ENCODE measurements at regions not wholly inside any gene's neighbourhood (a gene's known extent, or its start where the extent isn't known, plus 50 kb on each side); places are given as distances from the start of the nearest gene placed in this dataset.

- CTCF ChIA-PET: interaction anchor here (1.1 kb wide), 1 partner anchor 444 kb away, joined by 4 read pairs; no protein-coding TSS in a partner anchor
- no peak overlapping the region for H3K4me3 ChIP-seq (ENCODE audit: low read depth in 2 of 2, low read length in 1 of 2)
These were observed 443.0 kb downstream of the GADD45G start for GRCh38 chr9:90047828-90048227.

GRCh38 chr9:90052366-90052765 is 447.6 kb downstream of the GADD45G start:
- no peaks in the 10 kb centered on the region for H3K27me3 ChIP-seq (ENCODE audit: insufficient read depth)
- H3K4me2 ChIP-seq: no peak overlapping the region
- no peak overlapping the region for H2AFZ ChIP-seq (ENCODE audit: low read depth)
- CTCF ChIA-PET: interaction anchor here (0.7 to 1.4 kb wide), 8 partner anchors 8 to 458 kb away, joined by 3 to 7 read pairs (median 4); no protein-coding TSS in a partner anchor
- no peaks in the 10 kb centered on the region for H3F3A ChIP-seq (replicated peaks; ENCODE audit: insufficient read depth)
- DNase-seq: no peak
- TF ChIP-seq GATA2 (CRISPR knock-in tag; IDR thresholded peaks at IDR 0.05): no peak
- no peak for TF ChIP-seq TCF12 (IDR thresholded peaks at IDR 0.05)
- TF ChIP-seq ELF1 (IDR thresholded peaks at IDR 0.05): no peak
- TF ChIP-seq CTCF (IDR thresholded peaks at IDR 0.05): no peak
- TF ChIP-seq, protein P1, sequence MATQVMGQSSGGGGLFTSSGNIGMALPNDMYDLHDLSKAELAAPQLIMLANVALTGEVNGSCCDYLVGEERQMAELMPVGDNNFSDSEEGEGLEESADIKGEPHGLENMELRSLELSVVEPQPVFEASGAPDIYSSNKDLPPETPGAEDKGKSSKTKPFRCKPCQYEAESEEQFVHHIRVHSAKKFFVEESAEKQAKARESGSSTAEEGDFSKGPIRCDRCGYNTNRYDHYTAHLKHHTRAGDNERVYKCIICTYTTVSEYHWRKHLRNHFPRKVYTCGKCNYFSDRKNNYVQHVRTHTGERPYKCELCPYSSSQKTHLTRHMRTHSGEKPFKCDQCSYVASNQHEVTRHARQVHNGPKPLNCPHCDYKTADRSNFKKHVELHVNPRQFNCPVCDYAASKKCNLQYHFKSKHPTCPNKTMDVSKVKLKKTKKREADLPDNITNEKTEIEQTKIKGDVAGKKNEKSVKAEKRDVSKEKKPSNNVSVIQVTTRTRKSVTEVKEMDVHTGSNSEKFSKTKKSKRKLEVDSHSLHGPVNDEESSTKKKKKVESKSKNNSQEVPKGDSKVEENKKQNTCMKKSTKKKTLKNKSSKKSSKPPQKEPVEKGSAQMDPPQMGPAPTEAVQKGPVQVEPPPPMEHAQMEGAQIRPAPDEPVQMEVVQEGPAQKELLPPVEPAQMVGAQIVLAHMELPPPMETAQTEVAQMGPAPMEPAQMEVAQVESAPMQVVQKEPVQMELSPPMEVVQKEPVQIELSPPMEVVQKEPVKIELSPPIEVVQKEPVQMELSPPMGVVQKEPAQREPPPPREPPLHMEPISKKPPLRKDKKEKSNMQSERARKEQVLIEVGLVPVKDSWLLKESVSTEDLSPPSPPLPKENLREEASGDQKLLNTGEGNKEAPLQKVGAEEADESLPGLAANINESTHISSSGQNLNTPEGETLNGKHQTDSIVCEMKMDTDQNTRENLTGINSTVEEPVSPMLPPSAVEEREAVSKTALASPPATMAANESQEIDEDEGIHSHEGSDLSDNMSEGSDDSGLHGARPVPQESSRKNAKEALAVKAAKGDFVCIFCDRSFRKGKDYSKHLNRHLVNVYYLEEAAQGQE (IDR thresholded peaks at IDR 0.05; ENCODE audit: low read depth, low read length): no peak
- no peak for TF ChIP-seq EZH2phosphoT487 (IDR thresholded peaks at IDR 0.05; ENCODE audit: borderline replicate concordance, low read depth)
- no peak for TF ChIP-seq RCOR1 (IDR thresholded peaks at IDR 0.05; ENCODE audit: low read length)
- no peak for TF ChIP-seq RFX5 (IDR thresholded peaks at IDR 0.05; ENCODE audit: low read length)
- H3K9me2 ChIP-seq: no peaks in the 10 kb centered on the region
- no peaks in the 10 kb centered on the region for H3K9me3 ChIP-seq
- no peaks in the 10 kb centered on the region for H4K20me1 ChIP-seq (ENCODE audit: insufficient read depth)
- no peaks in the 10 kb centered on the region for H3K4me1 ChIP-seq (ENCODE audit: control insufficient read depth in 1 of 2, insufficient read depth in 2 of 2, low read depth in 1 of 2, low read length in 1 of 2)
- H3K36me3 ChIP-seq (replicated peaks in 1 of 2; ENCODE audit: control insufficient read depth in 1 of 2, insufficient read depth in 2 of 2, low read length in 1 of 2): no peaks in the 10 kb centered on the region
- no peak overlapping the region for H3K4me3 ChIP-seq (ENCODE audit: low read depth in 2 of 2, low read length in 1 of 2)
- H3K9ac ChIP-seq: no peak overlapping the region
- no peaks in the 10 kb centered on the region for H3K79me2 ChIP-seq (ENCODE audit: insufficient read depth)
- no peak overlapping the region for H3K27ac ChIP-seq (ENCODE audit: low read depth in 2 of 2, low read length in 1 of 2)
- POLR2A ChIA-PET: no interaction called here

More at GRCh38 chr9:90047828-90048227, 443.0 kb downstream of the GADD45G start:
- Histone ChIP-seq H3K4me2 (no peak overlapping the region), H3K27ac (ENCODE audit: low read depth in 2 of 2, low read length in 1 of 2) (no peak overlapping the region), H2AFZ (ENCODE audit: low read depth) (no peak overlapping the region), H3F3A (replicated peaks; ENCODE audit: insufficient read depth) (no peaks in the 10 kb centered on the region), H3K9me2 (no peaks in the 10 kb centered on the region), H3K4me1 (ENCODE audit: control insufficient read depth in 1 of 2, insufficient read depth in 2 of 2, low read depth in 1 of 2, low read length in 1 of 2) (no peaks in the 10 kb centered on the region; a peak in 1 of 4 replicates), H3K36me3 (replicated peaks in 1 of 2; ENCODE audit: control insufficient read depth in 1 of 2, insufficient read depth in 2 of 2, low read length in 1 of 2) (no peaks in the 10 kb centered on the region), H3K27me3 (ENCODE audit: insufficient read depth) (no peaks in the 10 kb centered on the region), H3K9me3 (no peaks in the 10 kb centered on the region; the same call in 1 of the 2 replicates), H4K20me1 (ENCODE audit: insufficient read depth) (no peaks in the 10 kb centered on the region), H3K79me2 (ENCODE audit: insufficient read depth) (no peaks in the 10 kb centered on the region), H3K9ac (no peak overlapping the region)
- TF ChIP-seq MAX (IDR thresholded peaks at IDR 0.05; ENCODE audit: low read depth) (no peak), GABPA (IDR thresholded peaks at IDR 0.05; ENCODE audit: low read depth) (no peak), RXRA (IDR thresholded peaks at IDR 0.05; ENCODE audit: borderline replicate concordance, low read depth) (no peak), POLR2AphosphoS5 (IDR thresholded peaks at IDR 0.05; ENCODE audit: low read depth, low read length) (no peak), IRF3 (IDR thresholded peaks at IDR 0.05; ENCODE audit: low read depth, low read length) (no peak), TAF1 (IDR thresholded peaks at IDR 0.05; ENCODE audit: borderline replicate concordance, low read depth, low read length) (no peak), FOXM1 (IDR thresholded peaks at IDR 0.05; ENCODE audit: low read depth) (no peak), MEF2A (IDR thresholded peaks at IDR 0.05; ENCODE audit: borderline replicate concordance, low read depth) (no peak), EZH2phosphoT487 (IDR thresholded peaks at IDR 0.05; ENCODE audit: borderline replicate concordance, low read depth) (no peak), SIN3A (IDR thresholded peaks at IDR 0.05; ENCODE audit: borderline replicate concordance, low read depth, low read length) (no peak), NRF1 (IDR thresholded peaks at IDR 0.05; ENCODE audit: low read depth, low read length) (no peak)
- TF ChIP-seq, protein P2, sequence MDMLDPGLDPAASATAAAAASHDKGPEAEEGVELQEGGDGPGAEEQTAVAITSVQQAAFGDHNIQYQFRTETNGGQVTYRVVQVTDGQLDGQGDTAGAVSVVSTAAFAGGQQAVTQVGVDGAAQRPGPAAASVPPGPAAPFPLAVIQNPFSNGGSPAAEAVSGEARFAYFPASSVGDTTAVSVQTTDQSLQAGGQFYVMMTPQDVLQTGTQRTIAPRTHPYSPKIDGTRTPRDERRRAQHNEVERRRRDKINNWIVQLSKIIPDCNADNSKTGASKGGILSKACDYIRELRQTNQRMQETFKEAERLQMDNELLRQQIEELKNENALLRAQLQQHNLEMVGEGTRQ (IDR thresholded peaks at IDR 0.05; ENCODE audit: borderline replicate concordance, low read depth, low read length): no peak
- no peak for DNase-seq
- POLR2A ChIA-PET: no interaction called here

Data from SK-N-SH (cell line).